ENCODE measurements at regions not wholly inside any gene's neighbourhood (a gene's known extent, or its start where the extent isn't known, plus 50 kb on each side); places are given as distances from the start of the nearest gene placed in this dataset.
"Not testable (repeated sequence)": the region's sequence is repeated elsewhere in the genome, so short reads cannot be mapped to it uniquely, and the experiment has no call there.

GRCh38 chr6:137933696-137934095 lies 66.6 kb downstream of the TNFAIP3 start:
- Mint-ChIP-seq H3K4me1 (ENCODE audit: low read depth) (peaks cover 14% of the 10 kb centered on the region), H3K9me3 (peaks cover 30% of the 10 kb centered on the region), H3K27me3 (ENCODE audit: low read depth) (no peaks in the 10 kb centered on the region), H3K27ac (no peak overlapping the region), H3K36me3 (ENCODE audit: low read depth) (peaks cover 18% of the 10 kb centered on the region), H3K4me3 (no peak overlapping the region)

GRCh38 chr6:137936798-137937197 lies 69.7 kb downstream of the TNFAIP3 start:
- Mint-ChIP-seq H3K4me3 (no peak overlapping the region), H3K36me3 (ENCODE audit: low read depth) (peaks cover 23% of the 10 kb centered on the region), H3K27ac (no peak overlapping the region), H3K4me1 (ENCODE audit: low read depth) (peaks cover 26% of the 10 kb centered on the region), H3K27me3 (ENCODE audit: low read depth) (no peaks in the 10 kb centered on the region), H3K9me3 (peaks cover 34% of the 10 kb centered on the region)

- Mint-ChIP-seq H3K36me3 (ENCODE audit: low read depth) (peaks cover 23% of the 10 kb centered on the region), H3K27ac (no peak overlapping the region), H3K27me3 (ENCODE audit: low read depth) (no peaks in the 10 kb centered on the region), H3K4me1 (ENCODE audit: low read depth) (peaks cover 33% of the 10 kb centered on the region), H3K4me3 (no peak overlapping the region), H3K9me3 (peaks cover 34% of the 10 kb centered on the region)
These were observed 70.8 kb downstream of the TNFAIP3 start for GRCh38 chr6:137937834-137938233.

- Mint-ChIP-seq H3K36me3 (ENCODE audit: low read depth) (peaks cover 23% of the 10 kb centered on the region), H3K4me3 (no peak overlapping the region), H3K27me3 (ENCODE audit: low read depth) (no peaks in the 10 kb centered on the region), H3K9me3 (peaks cover 34% of the 10 kb centered on the region), H3K27ac (peak overlapping the region; percentile 37), H3K4me1 (ENCODE audit: low read depth) (peaks cover 30% of the 10 kb centered on the region)
These were observed 71.8 kb downstream of the TNFAIP3 start for GRCh38 chr6:137938770-137939379.

- H3K36me3 Mint-ChIP-seq (ENCODE audit: low read depth): peaks cover 14% of the 10 kb centered on the region
- no peaks in the 10 kb centered on the region for H3K27me3 Mint-ChIP-seq (ENCODE audit: low read depth)
- H3K4me3 Mint-ChIP-seq: no peak overlapping the region
- H3K27ac Mint-ChIP-seq: no peak overlapping the region
- peaks cover 42% of the 10 kb centered on the region for H3K4me1 Mint-ChIP-seq (ENCODE audit: low read depth)
- peaks cover 20% of the 10 kb centered on the region for H3K9me3 Mint-ChIP-seq
These were observed 74.9 kb downstream of the TNFAIP3 start for GRCh38 chr6:137941995-137942394.

- Mint-ChIP-seq H3K36me3 (ENCODE audit: low read depth) (peaks cover 13% of the 10 kb centered on the region), H3K9me3 (peaks cover 14% of the 10 kb centered on the region), H3K4me3 (no peak overlapping the region), H3K27me3 (ENCODE audit: low read depth) (no peaks in the 10 kb centered on the region), H3K27ac (no peak overlapping the region), H3K4me1 (ENCODE audit: low read depth) (peaks cover 45% of the 10 kb centered on the region)
These were observed 75.7 kb downstream of the TNFAIP3 start for GRCh38 chr6:137942736-137943135.

- H3K4me3 Mint-ChIP-seq; H3K27ac Mint-ChIP-seq; H3K27me3 Mint-ChIP-seq (ENCODE audit: low read depth); H3K9me3 Mint-ChIP-seq; H3K36me3 Mint-ChIP-seq (ENCODE audit: low read depth): not testable (repeated sequence)
- peaks cover 39% of the 10 kb centered on the region for H3K4me1 Mint-ChIP-seq (ENCODE audit: low read depth)
These were observed 77.3 kb downstream of the TNFAIP3 start for GRCh38 chr6:137944381-137944780.

- Mint-ChIP-seq H3K4me1 (ENCODE audit: low read depth) (peaks cover 41% of the 10 kb centered on the region), H3K9me3 (no peaks in the 10 kb centered on the region), H3K27ac (peak overlapping the region; percentile 16), H3K27me3 (ENCODE audit: low read depth) (no peaks in the 10 kb centered on the region), H3K4me3 (no peak overlapping the region), H3K36me3 (ENCODE audit: low read depth) (no peaks in the 10 kb centered on the region)
These were observed 77.9 kb downstream of the TNFAIP3 start for GRCh38 chr6:137944793-137945498.

GRCh38 chr6:137949686-137950390 lies 82.8 kb downstream of the TNFAIP3 start:
- Mint-ChIP-seq H3K4me3 (peak overlapping the region; percentile 53), H3K4me1 (ENCODE audit: low read depth) (peaks cover 31% of the 10 kb centered on the region), H3K9me3 (no peaks in the 10 kb centered on the region), H3K27me3 (ENCODE audit: low read depth) (peaks cover 10% of the 10 kb centered on the region), H3K27ac (peak overlapping the region; percentile 71), H3K36me3 (ENCODE audit: low read depth) (no peaks in the 10 kb centered on the region)

GRCh38 chr6:137950581-137950980 lies 83.5 kb downstream of the TNFAIP3 start:
- Mint-ChIP-seq H3K9me3 (no peaks in the 10 kb centered on the region), H3K27me3 (ENCODE audit: low read depth) (peaks cover 10% of the 10 kb centered on the region), H3K4me1 (ENCODE audit: low read depth) (peaks cover 27% of the 10 kb centered on the region), H3K36me3 (ENCODE audit: low read depth) (no peaks in the 10 kb centered on the region), H3K4me3 (no peak overlapping the region), H3K27ac (no peak overlapping the region)

GRCh38 chr6:137951064-137951597 lies 84.1 kb downstream of the TNFAIP3 start:
- peaks cover 24% of the 10 kb centered on the region for H3K4me1 Mint-ChIP-seq (ENCODE audit: low read depth)
- no peak overlapping the region for H3K27ac Mint-ChIP-seq
- no peak overlapping the region for H3K4me3 Mint-ChIP-seq
- H3K36me3 Mint-ChIP-seq (ENCODE audit: low read depth): no peaks in the 10 kb centered on the region
- peaks cover 10% of the 10 kb centered on the region for H3K27me3 Mint-ChIP-seq (ENCODE audit: low read depth)
- no peaks in the 10 kb centered on the region for H3K9me3 Mint-ChIP-seq

- Mint-ChIP-seq H3K4me3 (no peak overlapping the region), H3K4me1 (ENCODE audit: low read depth) (peaks cover 22% of the 10 kb centered on the region), H3K27ac (no peak overlapping the region), H3K36me3 (ENCODE audit: low read depth) (no peaks in the 10 kb centered on the region), H3K9me3 (no peaks in the 10 kb centered on the region), H3K27me3 (ENCODE audit: low read depth) (peaks cover 10% of the 10 kb centered on the region)
These were observed 85.2 kb downstream of the TNFAIP3 start for GRCh38 chr6:137952247-137952646.

GRCh38 chr6:137953761-137954160 lies 86.7 kb downstream of the TNFAIP3 start:
- peaks cover 31% of the 10 kb centered on the region for H3K4me1 Mint-ChIP-seq (ENCODE audit: low read depth)
- no peak overlapping the region for H3K4me3 Mint-ChIP-seq
- H3K36me3 Mint-ChIP-seq (ENCODE audit: low read depth): peaks cover 11% of the 10 kb centered on the region
- H3K27ac Mint-ChIP-seq: no peak overlapping the region
- H3K9me3 Mint-ChIP-seq: peaks cover 9% of the 10 kb centered on the region
- peaks cover 10% of the 10 kb centered on the region for H3K27me3 Mint-ChIP-seq (ENCODE audit: low read depth)

GRCh38 chr6:137954253-137954652 lies 87.2 kb downstream of the TNFAIP3 start:
- Mint-ChIP-seq H3K36me3 (ENCODE audit: low read depth) (peaks cover 13% of the 10 kb centered on the region), H3K9me3 (peaks cover 11% of the 10 kb centered on the region), H3K4me3 (no peak overlapping the region), H3K27me3 (ENCODE audit: low read depth) (peaks cover 10% of the 10 kb centered on the region), H3K4me1 (ENCODE audit: low read depth) (peaks cover 33% of the 10 kb centered on the region), H3K27ac (no peak overlapping the region)

- Mint-ChIP-seq H3K9me3 (peaks cover 21% of the 10 kb centered on the region), H3K4me3 (no peak overlapping the region), H3K4me1 (ENCODE audit: low read depth) (peaks cover 18% of the 10 kb centered on the region), H3K36me3 (ENCODE audit: low read depth) (peaks cover 18% of the 10 kb centered on the region), H3K27me3 (ENCODE audit: low read depth) (peaks cover 10% of the 10 kb centered on the region), H3K27ac (no peak overlapping the region)
These were observed 89.0 kb downstream of the TNFAIP3 start for GRCh38 chr6:137956098-137956488.
